T-cell (primary cell): ENCODE measurements at regions not wholly inside any gene's neighbourhood (a gene's known extent, or its start where the extent isn't known, plus 50 kb on each side); places are given as distances from the start of the nearest gene placed in this dataset.
"Not testable (repeated sequence)": the region's sequence is repeated elsewhere in the genome, so short reads cannot be mapped to it uniquely, and the experiment has no call there.

Experiments used
- ATAC-seq, 4 experiments: fragments of 200-7000 bp in 3 of 4; fragments of 150-1000 bp in 1 of 4; cut with Tn5 transposase; replicated peaks in 1 of 4; 1 replicate in 3 of 4; 2 replicates in 1 of 4; pipeline ENCODE4 v1.10.0; 2021; ENCODE audit warnings: moderate library complexity in 3 of 4, mild to moderate bottlenecking in 2 of 4, moderate number of reproducible peaks in 1 of 4
- CTCF ChIA-PET, 2 donors: fragments of 300-600 bp; sonication (Branson Sonifier 250); formaldehyde crosslinking; loops; one replicate each; lab custom pipeline; 2022; ENCODE audit warnings: antibody characterized with exemption in 2 of 2; lab: Charles Lee
- POLR2A ChIA-PET, 2 donors: fragments of 300-600 bp; sonication (Branson Sonifier 250); formaldehyde crosslinking; loops; one replicate each; lab custom pipeline; 2022; ENCODE audit warnings: antibody characterized with exemption in 2 of 2; lab: Charles Lee
- DNase-seq, 35 experiments: peaks; one replicate each; pipeline versions ENCODE4 v3.0.0 to v3.0.0-alpha.2; 2013 to 2023
- H3K27ac ChIP-seq: one replicate; pipeline ENCODE4 v1.5.1; 2013; ENCODE audit warnings: low read length
- H3K27me3 ChIP-seq, 2 experiments: replicated peaks in 1 of 2; 1 replicate in 1 of 2; 2 replicates in 1 of 2; pipeline versions ENCODE4 v1.6.1 to v1.7.0; 2013; ENCODE audit warnings: low read length in 1 of 2, mixed read lengths in 1 of 2; ENCODE audit not compliant: control insufficient read depth in 2 of 2, insufficient read depth in 2 of 2; ENCODE audit errors: extremely low read depth in 1 of 2
- H3K36me3 ChIP-seq, 2 donors: 1 replicate in 1 of 2; 2 replicates in 1 of 2; pipeline versions ENCODE4 v1.6.1 to v1.7.0; 2013; ENCODE audit warnings: low read length in 1 of 2; ENCODE audit not compliant: control insufficient read depth in 2 of 2, insufficient read depth in 1 of 2; ENCODE audit errors: extremely low read depth in 1 of 2
- H3K4me1 ChIP-seq, 2 experiments: 1 replicate in 1 of 2; 2 replicates in 1 of 2; pipeline versions ENCODE4 v1.6.1 to v1.7.0; 2013; ENCODE audit warnings: low read length in 2 of 2, mixed read lengths in 1 of 2; ENCODE audit not compliant: insufficient read depth in 2 of 2, control insufficient read depth in 1 of 2; ENCODE audit errors: extremely low read depth in 1 of 2
- H3K4me3 ChIP-seq, 2 donors: 1 replicate in 1 of 2; 2 replicates in 1 of 2; pipeline versions ENCODE4 v1.5.1 to v1.7.0; 2013; ENCODE audit warnings: mild to moderate bottlenecking in 2 of 2, low read length in 1 of 2, moderate library complexity in 1 of 2; ENCODE audit not compliant: control insufficient read depth in 1 of 2; ENCODE audit errors: extremely low read depth in 1 of 2
- H3K9me3 ChIP-seq: 2 replicates; pipeline ENCODE4 v1.7.0; 2013
- H3K27ac Mint-ChIP-seq, 2 donors: one replicate each; pipeline ENCODE4 v1.8.0; 2020 to 2021; ENCODE audit warnings: mild to moderate bottlenecking in 2 of 2, mixed read lengths in 2 of 2
- H3K27me3 Mint-ChIP-seq, 2 donors: one replicate each; pipeline ENCODE4 v1.8.0; 2021 to 2022; ENCODE audit warnings: mixed read lengths in 2 of 2
- H3K36me3 Mint-ChIP-seq: one replicate; pipeline ENCODE4 v1.8.0; 2021; ENCODE audit warnings: mixed read lengths
- H3K4me1 Mint-ChIP-seq, 3 donors: one replicate each; pipeline ENCODE4 v1.8.0; 2020 to 2022; ENCODE audit warnings: mixed read lengths in 3 of 3, mild to moderate bottlenecking in 1 of 3
- H3K4me3 Mint-ChIP-seq, 3 donors: one replicate each; pipeline ENCODE4 v1.8.0; 2020 to 2022; ENCODE audit warnings: mild to moderate bottlenecking in 3 of 3, mixed read lengths in 3 of 3, moderate library complexity in 3 of 3
- H3K9me3 Mint-ChIP-seq, 3 donors: one replicate each; pipeline ENCODE4 v1.8.0; 2020 to 2022; ENCODE audit warnings: mixed read lengths in 3 of 3
- WGBS: methylation state at CpG from one replicate; pipeline ENCODE4 v1.1.5; 2013; ENCODE audit warnings: missing lambda C conversion rate; ENCODE audit not compliant: insufficient coverage; 5-methylcytosine and 5-hydroxymethylcytosine counted together

DNA sequence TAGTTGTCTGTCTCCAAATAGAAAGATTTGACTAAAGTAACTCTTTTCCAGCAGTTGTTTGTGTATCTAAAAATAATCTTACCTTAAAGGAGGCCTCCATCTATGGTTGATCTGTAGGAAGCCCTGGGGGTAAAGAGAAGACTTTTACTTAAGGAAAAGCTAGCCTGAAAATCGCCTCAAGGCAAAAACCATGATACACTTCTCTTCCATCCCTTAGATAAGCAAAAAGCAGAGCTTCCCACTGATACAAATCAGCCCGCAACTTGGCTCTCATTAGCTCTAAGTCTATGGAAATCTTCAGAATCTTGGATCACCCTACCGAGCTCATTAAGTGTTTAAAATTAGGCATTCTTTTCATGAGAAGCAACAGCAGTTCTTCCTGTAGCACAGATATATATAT lies 576.9 kb upstream of the PTBP2 start:
- Histone ChIP-seq H3K36me3 (no peaks in the 10 kb centered on the region), H3K27ac (no peak overlapping the region), H3K27me3 (no peaks in the 10 kb centered on the region), H3K9me3 (no peaks in the 10 kb centered on the region), H3K4me1 (no peaks in the 10 kb centered on the region), H3K4me3 (no peak overlapping the region)
- ATAC-seq (no peak), DNase-seq (no peak)
- Mint-ChIP-seq H3K9me3 (peaks cover 8 to 19% (median 13%) of the 10 kb centered on the region in 3 donors), H3K27ac (no peak overlapping the region), H3K4me1 (no peaks in the 10 kb centered on the region), H3K36me3 (no peaks in the 10 kb centered on the region), H3K4me3 (no peak overlapping the region), H3K27me3 (no peaks in the 10 kb centered on the region)
- WGBS: no CpG with 5 or more reads among the region's 3 CpGs
- CTCF ChIA-PET: interaction anchor here in 1 of 2 donors (0.6 kb wide), 1 partner anchor 150 kb away, joined by 5 read pairs; no protein-coding TSS in a partner anchor
- POLR2A ChIA-PET: no interaction called here

DNA sequence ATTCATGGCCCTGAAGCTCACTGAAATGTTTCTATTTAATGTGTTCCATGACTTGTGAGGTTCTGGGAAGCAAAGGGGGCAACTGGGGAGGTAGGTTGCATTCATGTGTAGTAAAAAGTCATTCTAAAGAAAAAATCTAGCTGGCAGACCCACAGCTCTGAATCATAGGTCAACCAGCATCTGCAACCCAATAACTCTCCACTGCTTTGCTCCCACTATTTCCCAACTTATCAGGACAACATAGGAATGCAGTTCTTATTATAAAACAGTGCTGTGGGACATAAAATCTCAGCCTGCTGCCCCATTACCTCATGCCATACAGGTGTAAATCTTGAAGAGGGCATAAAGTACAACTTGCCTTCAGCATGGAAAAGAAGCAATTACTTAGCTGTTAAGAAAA lies 576.1 kb upstream of the PTBP2 start:
- ATAC-seq (no peak), DNase-seq (no peak)
- H3K27me3 Mint-ChIP-seq: no peaks in the 10 kb centered on the region
- no peak overlapping the region for H3K27ac ChIP-seq
- no peaks in the 10 kb centered on the region for H3K36me3 ChIP-seq
- H3K4me1 ChIP-seq: no peaks in the 10 kb centered on the region
- ChIA-PET CTCF (no interaction called here), POLR2A (interaction anchor here in 1 of 2 donors (0.7 kb wide), 1 partner anchor 15 kb away, joined by 3 read pairs; no protein-coding TSS in a partner anchor)
- no peak overlapping the region for H3K27ac Mint-ChIP-seq
- H3K36me3 Mint-ChIP-seq: no peaks in the 10 kb centered on the region
- H3K4me3 Mint-ChIP-seq: no peak overlapping the region
- no peak overlapping the region for H3K4me3 ChIP-seq
- peaks cover 6 to 24% (median 17%) of the 10 kb centered on the region in 3 donors for H3K9me3 Mint-ChIP-seq
- no peaks in the 10 kb centered on the region for H3K9me3 ChIP-seq
- no peaks in the 10 kb centered on the region for H3K27me3 ChIP-seq
- no peaks in the 10 kb centered on the region for H3K4me1 Mint-ChIP-seq

DNA sequence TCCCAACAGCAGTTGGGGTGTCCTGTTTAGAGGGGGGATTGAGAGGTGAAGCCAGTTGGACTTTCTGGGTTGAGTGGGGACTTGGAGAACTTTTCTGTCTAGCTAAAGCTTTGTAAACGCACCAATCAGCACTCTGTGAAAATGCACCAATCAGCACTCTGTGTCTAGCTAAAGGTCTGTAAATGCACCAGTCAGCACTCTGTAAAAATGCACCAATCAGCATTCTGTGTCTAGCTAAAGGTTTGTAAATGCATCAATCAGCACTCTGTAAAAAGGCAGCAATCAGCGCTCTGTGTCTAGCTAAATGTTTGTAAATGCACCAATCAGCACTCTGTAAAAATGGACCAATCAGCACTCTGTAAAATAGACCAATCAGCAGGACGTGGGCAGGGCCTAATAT lies 568.6 kb upstream of the PTBP2 start:
- POLR2A ChIA-PET, H3K4me3 ChIP-seq, H3K27me3 ChIP-seq, H3K4me1 ChIP-seq, H3K36me3 ChIP-seq, H3K27ac ChIP-seq, DNase-seq, H3K4me1 Mint-ChIP-seq, ATAC-seq, H3K36me3 Mint-ChIP-seq, H3K4me3 Mint-ChIP-seq, CTCF ChIA-PET, H3K9me3 ChIP-seq, H3K27me3 Mint-ChIP-seq, H3K27ac Mint-ChIP-seq: not testable (repeated sequence)
- H3K9me3 Mint-ChIP-seq: peaks cover 10 to 32% (median 20%) of the 10 kb centered on the region in 3 donors
- WGBS: 20% methylated on average over 1 of the region's 3 CpGs

DNA sequence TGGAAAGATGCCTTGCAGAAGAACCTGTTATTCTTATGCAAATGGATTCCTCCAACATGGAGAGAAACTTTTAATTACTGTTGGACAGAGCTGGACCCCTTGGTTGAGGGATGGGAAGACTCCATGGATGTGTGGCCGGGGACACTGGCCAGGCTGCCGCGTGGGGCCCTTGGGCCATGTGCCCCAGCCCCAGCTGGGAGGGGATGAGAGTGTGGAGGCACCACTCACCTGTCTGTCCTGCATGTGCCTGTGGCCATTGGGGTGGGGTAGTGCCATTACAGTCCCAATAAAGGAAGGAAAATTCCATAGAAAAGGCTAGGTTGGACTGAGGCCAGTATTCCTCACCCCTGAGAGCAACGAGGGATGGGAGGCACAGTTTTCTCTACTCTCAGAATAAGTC lies 564.5 kb upstream of the PTBP2 start:
- Mint-ChIP-seq H3K4me1 (no peaks in the 10 kb centered on the region), H3K27me3 (no peaks in the 10 kb centered on the region), H3K9me3 (peaks cover 3 to 25% (median 24%) of the 10 kb centered on the region in 3 donors), H3K27ac (no peak overlapping the region), H3K36me3 (no peaks in the 10 kb centered on the region), H3K4me3 (no peak overlapping the region)
- WGBS: 85% methylated on average over 3 of the region's 4 CpGs
- H3K27me3 ChIP-seq: no peaks in the 10 kb centered on the region
- H3K4me1 ChIP-seq: no peaks in the 10 kb centered on the region
- DNase-seq: no peak
- ChIA-PET POLR2A (no interaction called here), CTCF (no interaction called here)
- no peaks in the 10 kb centered on the region for H3K9me3 ChIP-seq
- no peak overlapping the region for H3K27ac ChIP-seq
- no peaks in the 10 kb centered on the region for H3K36me3 ChIP-seq
- no peak for ATAC-seq
- no peak overlapping the region for H3K4me3 ChIP-seq

DNA sequence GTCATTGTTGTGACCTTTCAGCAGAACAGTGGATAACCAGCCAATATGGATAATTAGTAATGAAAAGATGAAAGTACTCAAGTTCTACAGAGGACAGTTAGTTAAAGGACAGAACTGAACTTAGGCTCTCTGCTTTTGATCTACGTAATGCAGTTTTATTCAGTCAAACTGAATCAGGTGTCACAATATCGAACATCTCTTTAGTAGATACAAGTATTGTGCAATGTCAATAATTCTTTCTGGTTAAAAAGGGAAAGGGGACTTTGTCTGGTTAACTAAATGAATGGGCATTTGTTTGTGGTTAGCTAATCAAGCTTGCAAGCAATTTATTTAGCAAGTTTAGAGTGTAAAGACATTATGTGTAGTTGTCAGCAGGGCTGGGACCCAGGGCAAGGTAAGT lies 562.2 kb upstream of the PTBP2 start:
- H3K9me3 ChIP-seq: no peaks in the 10 kb centered on the region
- H3K4me3 Mint-ChIP-seq: no peak overlapping the region
- no peaks in the 10 kb centered on the region for H3K36me3 ChIP-seq
- no peak overlapping the region for H3K27ac ChIP-seq
- ChIA-PET POLR2A (no interaction called here), CTCF (no interaction called here)
- H3K27me3 ChIP-seq: no peaks in the 10 kb centered on the region
- H3K27ac Mint-ChIP-seq: no peak overlapping the region
- no peaks in the 10 kb centered on the region for H3K27me3 Mint-ChIP-seq
- H3K4me1 Mint-ChIP-seq: no peaks in the 10 kb centered on the region
- no peaks in the 10 kb centered on the region for H3K36me3 Mint-ChIP-seq
- WGBS: 83% methylated on average over 1 of the region's 2 CpGs
- DNase-seq: no peak
- H3K9me3 Mint-ChIP-seq: peaks cover 3 to 32% (median 22%) of the 10 kb centered on the region in 3 donors
- H3K4me3 ChIP-seq: no peak overlapping the region
- H3K4me1 ChIP-seq: no peaks in the 10 kb centered on the region
- no peak for ATAC-seq

DNA sequence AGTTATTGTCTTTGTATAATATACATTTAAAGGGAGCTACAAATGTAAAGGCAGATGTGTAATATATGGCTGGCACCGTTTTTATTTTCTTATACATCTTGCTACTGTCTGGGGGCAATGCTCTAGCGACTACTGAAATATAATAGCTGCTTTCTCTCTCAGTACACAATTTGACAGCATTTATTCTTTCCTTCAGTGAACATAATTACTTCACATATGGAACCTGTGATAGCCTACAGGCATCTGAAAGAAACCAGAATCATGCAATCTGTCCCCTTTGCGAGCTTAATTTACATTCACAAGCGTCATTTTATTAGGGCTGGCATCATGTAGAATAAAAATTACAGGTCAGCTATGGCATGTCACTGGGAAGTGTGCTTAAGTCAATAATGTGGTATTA lies 557.5 kb upstream of the PTBP2 start:
- no peaks in the 10 kb centered on the region for H3K27me3 ChIP-seq
- no peaks in the 10 kb centered on the region for H3K9me3 ChIP-seq
- WGBS: 83% methylated on average over 2 of the region's 4 CpGs
- Mint-ChIP-seq H3K4me3 (no peak overlapping the region), H3K36me3 (no peaks in the 10 kb centered on the region), H3K9me3 (peaks cover 12 to 27% (median 15%) of the 10 kb centered on the region in 3 donors), H3K4me1 (no peaks in the 10 kb centered on the region), H3K27ac (no peak overlapping the region), H3K27me3 (no peaks in the 10 kb centered on the region)
- no peak overlapping the region for H3K27ac ChIP-seq
- H3K36me3 ChIP-seq: no peaks in the 10 kb centered on the region
- H3K4me1 ChIP-seq: no peaks in the 10 kb centered on the region
- no peak for ATAC-seq
- no peak for DNase-seq
- no peak overlapping the region for H3K4me3 ChIP-seq
- ChIA-PET CTCF (no interaction called here), POLR2A (no interaction called here)

DNA sequence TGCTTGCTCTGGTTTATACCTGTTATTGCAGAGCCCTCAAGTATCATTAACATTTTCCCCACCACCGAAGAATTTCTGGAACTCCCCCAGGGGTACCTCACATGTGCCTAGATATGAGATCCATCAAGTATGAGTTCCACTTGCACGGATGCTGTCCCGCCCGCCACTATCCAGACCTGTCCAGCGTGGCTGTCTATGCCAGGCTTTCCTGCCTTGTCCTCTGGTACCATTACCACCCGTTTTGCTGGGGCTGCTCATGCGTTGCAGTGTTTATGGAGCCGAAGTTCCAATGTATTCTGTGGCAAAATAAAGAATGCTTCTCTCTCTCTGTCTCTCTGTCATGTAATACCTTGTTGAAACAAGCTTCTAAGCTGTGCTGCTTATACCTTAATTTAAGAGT lies 543.5 kb upstream of the PTBP2 start:
- Histone ChIP-seq H3K27ac (no peak overlapping the region), H3K4me1 (no peaks in the 10 kb centered on the region), H3K9me3 (no peaks in the 10 kb centered on the region), H3K27me3 (no peaks in the 10 kb centered on the region), H3K36me3 (no peaks in the 10 kb centered on the region), H3K4me3 (no peak overlapping the region)
- ATAC-seq: no peak
- POLR2A ChIA-PET: no interaction called here
- WGBS: 81% methylated on average over 5 of the region's 8 CpGs
- H3K27ac Mint-ChIP-seq: no peak overlapping the region
- H3K9me3 Mint-ChIP-seq: peaks cover 0 to 5% (median 4%) of the 10 kb centered on the region in 3 donors
- H3K36me3 Mint-ChIP-seq: no peaks in the 10 kb centered on the region
- no peaks in the 10 kb centered on the region for H3K27me3 Mint-ChIP-seq
- CTCF ChIA-PET: no interaction called here
- no peak overlapping the region for H3K4me3 Mint-ChIP-seq
- no peaks in the 10 kb centered on the region for H3K4me1 Mint-ChIP-seq
- no peak for DNase-seq
